Urinary bladder (tissue), 3 donors: ENCODE measurements at regions not wholly inside any gene's neighbourhood (a gene's known extent, or its start where the extent isn't known, plus 50 kb on each side); places are given as distances from the start of the nearest gene placed in this dataset.
"Not testable (repeated sequence)": the region's sequence is repeated elsewhere in the genome, so short reads cannot be mapped to it uniquely, and the experiment has no call there.

Experiments used
- DNase-seq: peaks from one replicate; pipeline ENCODE4 v3.0.0-alpha.2; 2015; ENCODE audit errors: extremely low spot score
- H3K27ac ChIP-seq: one replicate; pipeline ENCODE4 v1.5.1; 2013; ENCODE audit warnings: low read depth, mild to moderate bottlenecking, moderate library complexity
- H3K36me3 ChIP-seq: one replicate; pipeline ENCODE4 v1.6.1; 2013; ENCODE audit warnings: mild to moderate bottlenecking, moderate library complexity; ENCODE audit not compliant: insufficient read depth
- H3K4me1 ChIP-seq: one replicate; pipeline ENCODE4 v1.6.1; 2013; ENCODE audit warnings: mild to moderate bottlenecking, moderate library complexity; ENCODE audit not compliant: insufficient read depth
- H3K4me3 ChIP-seq: one replicate; pipeline ENCODE4 v1.5.1; 2013; ENCODE audit warnings: low read depth, low read length
- WGBS: extraction: QIAGEN DNeasy Blood & Tissue Kit; methylation state at CpG from one replicate; pipeline ENCODE4 v1.1.7; 2013; 5-methylcytosine and 5-hydroxymethylcytosine counted together
- donor health status: healthy with polysubstance abuse.
- donor health status: healthy.

DNA sequence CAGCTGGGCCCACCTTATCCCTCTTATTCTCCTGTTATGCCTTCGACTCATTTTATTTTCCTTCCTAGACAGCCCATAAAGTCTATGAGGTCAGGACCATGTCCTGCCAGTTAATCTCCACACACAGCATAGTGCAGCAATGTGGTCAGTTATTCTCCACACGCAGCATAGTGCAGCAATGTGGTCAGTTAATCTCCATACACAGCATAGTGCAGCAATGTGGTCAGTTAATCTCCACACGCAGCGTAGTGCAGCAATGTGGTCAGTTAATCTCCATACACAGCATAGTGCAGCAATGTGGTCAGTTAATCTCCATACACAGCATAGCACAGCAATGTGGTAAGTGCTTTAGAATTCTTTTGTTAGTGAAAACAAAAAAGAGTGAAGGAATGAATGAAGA lies 77.8 kb downstream of the TEX36 start:
- Histone ChIP-seq H3K27ac (no peak overlapping the region), H3K4me3 (no peak overlapping the region), H3K4me1 (no peaks in the 10 kb centered on the region), H3K36me3 (no peaks in the 10 kb centered on the region)
- 46% methylated on average over 4 of the region's 4 CpGs for WGBS
- no peak for DNase-seq

GRCh38 chr10:125602825-125603224 lies 80.1 kb downstream of the TEX36 start:
- Histone ChIP-seq H3K36me3 (no peaks in the 10 kb centered on the region), H3K4me1 (no peaks in the 10 kb centered on the region), H3K4me3 (no peak overlapping the region), H3K27ac (no peak overlapping the region)
- no peak for DNase-seq
- WGBS: 83% methylated on average over 13 of the region's 13 CpGs

- Histone ChIP-seq H3K4me3 (no peak overlapping the region), H3K27ac (no peak overlapping the region), H3K36me3 (no peaks in the 10 kb centered on the region), H3K4me1 (no peaks in the 10 kb centered on the region)
- 82% methylated on average over 4 of the region's 4 CpGs for WGBS
- DNase-seq: no peak
Measured at GRCh38 chr10:125599194-125599593, 83.8 kb downstream of the TEX36 start.

DNA sequence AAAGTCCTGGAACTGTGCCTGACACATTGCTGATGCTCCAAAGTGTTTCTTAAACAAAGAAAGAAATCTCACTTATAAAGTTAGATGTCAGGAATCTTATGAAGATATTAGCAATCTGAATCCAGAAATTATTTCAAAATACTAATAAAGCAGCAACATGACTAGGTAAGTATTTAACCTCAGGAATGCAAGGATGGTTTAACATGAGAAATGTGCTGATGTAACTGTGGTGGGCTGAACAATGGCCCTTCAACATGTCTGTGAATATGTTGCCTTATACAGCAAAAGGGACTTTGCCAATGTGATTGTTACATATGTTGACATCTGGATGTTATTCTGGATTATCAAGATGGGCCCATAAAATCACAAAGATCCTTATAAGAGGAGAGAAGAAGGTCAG lies 87.1 kb downstream of the TEX36 start:
- no peak overlapping the region for H3K4me3 ChIP-seq
- no peaks in the 10 kb centered on the region for H3K36me3 ChIP-seq
- no peaks in the 10 kb centered on the region for H3K4me1 ChIP-seq
- DNase-seq: no peak
- H3K27ac ChIP-seq: no peak overlapping the region

DNA sequence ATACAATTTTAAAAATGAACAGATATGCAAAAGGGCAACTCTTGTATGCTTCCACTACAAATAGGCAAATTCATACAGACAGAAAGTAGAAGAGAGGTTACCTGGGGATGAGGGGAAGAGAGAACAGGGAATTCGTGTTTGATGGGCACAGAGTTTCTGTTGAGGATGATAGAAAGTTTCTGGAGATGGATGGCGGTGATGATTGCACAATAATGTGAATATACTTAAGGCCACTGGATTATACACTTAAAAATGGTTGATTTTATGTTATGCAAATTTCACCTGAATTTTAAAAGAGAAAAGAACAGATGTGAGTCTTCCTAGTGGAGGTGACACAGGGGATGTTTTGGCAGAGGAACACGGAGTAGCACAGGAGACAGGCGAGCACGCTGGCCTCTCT lies 89.3 kb downstream of the TEX36 start:
- Histone ChIP-seq H3K4me3 (no peak overlapping the region), H3K27ac (no peak overlapping the region), H3K36me3 (no peaks in the 10 kb centered on the region), H3K4me1 (no peaks in the 10 kb centered on the region)
- no peak for DNase-seq
- WGBS: 85% methylated on average over 5 of the region's 5 CpGs

DNA sequence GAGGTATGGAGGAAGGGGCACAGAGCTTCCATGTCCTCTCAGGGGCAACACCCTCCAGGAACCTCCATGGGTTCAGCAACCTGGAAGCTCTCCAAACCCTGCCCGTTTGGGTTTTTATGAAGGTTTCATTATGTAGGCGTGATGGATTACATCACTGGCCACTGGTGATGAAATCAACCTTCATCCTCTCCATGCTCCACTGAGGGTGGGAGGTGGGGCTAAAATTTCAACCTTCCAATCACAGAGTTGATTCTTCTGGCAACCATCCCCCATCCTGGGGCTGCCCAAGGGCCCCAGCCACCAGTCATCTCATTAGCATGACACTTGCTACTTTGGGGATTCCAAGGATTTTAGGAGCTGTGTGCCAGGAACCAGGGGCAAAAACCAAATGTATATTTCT lies 90.1 kb downstream of the TEX36 start:
- H3K4me1 ChIP-seq: no peaks in the 10 kb centered on the region
- no peak overlapping the region for H3K27ac ChIP-seq
- no peak overlapping the region for H3K4me3 ChIP-seq
- WGBS: 78% methylated on average over 2 of the region's 2 CpGs
- no peak for DNase-seq
- no peaks in the 10 kb centered on the region for H3K36me3 ChIP-seq

GRCh38 chr10:125591886-125592285 lies 91.1 kb downstream of the TEX36 start:
- WGBS: 56% methylated on average over 7 of the region's 7 CpGs
- Histone ChIP-seq H3K4me1 (no peaks in the 10 kb centered on the region), H3K4me3 (no peak overlapping the region), H3K27ac (no peak overlapping the region), H3K36me3 (no peaks in the 10 kb centered on the region)
- no peak for DNase-seq

GRCh38 chr10:125588738-125589137 lies 94.2 kb downstream of the TEX36 start:
- not testable (repeated sequence) for DNase-seq, H3K4me3 ChIP-seq, H3K27ac ChIP-seq, H3K4me1 ChIP-seq, H3K36me3 ChIP-seq
- 90% methylated on average over 8 of the region's 8 CpGs for WGBS

GRCh38 chr10:125584954-125585353 lies 98.0 kb downstream of the TEX36 start:
- 76% methylated on average over 4 of the region's 4 CpGs for WGBS
- Histone ChIP-seq H3K27ac (no peak overlapping the region), H3K4me3 (no peak overlapping the region), H3K4me1 (no peaks in the 10 kb centered on the region), H3K36me3 (no peaks in the 10 kb centered on the region)
- DNase-seq: no peak

GRCh38 chr10:125578658-125579315 lies 104.2 kb downstream of the TEX36 start:
- H3K27ac ChIP-seq: no peak overlapping the region
- no peak for DNase-seq
- no peaks in the 10 kb centered on the region for H3K36me3 ChIP-seq
- whole genome bisulfite sequencing: 66% methylated on average over 7 of the region's 7 CpGs
- no peaks in the 10 kb centered on the region for H3K4me1 ChIP-seq
- no peak overlapping the region for H3K4me3 ChIP-seq

- no peaks in the 10 kb centered on the region for H3K36me3 ChIP-seq
- no peak overlapping the region for H3K4me3 ChIP-seq
- H3K4me1 ChIP-seq: no peaks in the 10 kb centered on the region
- H3K27ac ChIP-seq: no peak overlapping the region
- whole genome bisulfite sequencing: 77% methylated on average over 4 of the region's 4 CpGs
- DNase-seq: no peak
Measured at GRCh38 chr10:125575843-125576242, 107.1 kb downstream of the TEX36 start.

DNA sequence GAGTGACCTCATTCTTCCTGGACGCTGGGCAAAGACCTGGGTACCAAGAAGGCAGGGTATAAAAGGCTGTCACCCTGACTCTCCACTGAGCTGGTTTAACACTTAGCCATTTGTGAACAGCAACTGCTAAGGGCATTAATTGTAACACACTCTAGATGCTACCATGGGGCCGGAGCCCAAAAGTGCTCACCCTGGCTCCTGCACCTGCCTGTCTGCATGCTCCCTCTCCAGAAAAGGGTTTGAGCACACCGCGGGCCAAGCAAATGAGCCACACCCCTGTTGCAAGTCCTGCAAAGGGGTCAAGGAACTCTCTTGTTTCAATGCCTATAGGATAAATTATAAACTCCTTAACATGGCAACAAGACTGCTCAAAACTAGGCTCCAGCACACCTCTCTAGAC lies 114.8 kb downstream of the TEX36 start:
- WGBS: 95% methylated on average over 4 of the region's 4 CpGs
- no peak overlapping the region for H3K27ac ChIP-seq
- DNase-seq: no peak
- H3K4me3 ChIP-seq: no peak overlapping the region
- H3K36me3 ChIP-seq: no peaks in the 10 kb centered on the region
- no peaks in the 10 kb centered on the region for H3K4me1 ChIP-seq

DNA sequence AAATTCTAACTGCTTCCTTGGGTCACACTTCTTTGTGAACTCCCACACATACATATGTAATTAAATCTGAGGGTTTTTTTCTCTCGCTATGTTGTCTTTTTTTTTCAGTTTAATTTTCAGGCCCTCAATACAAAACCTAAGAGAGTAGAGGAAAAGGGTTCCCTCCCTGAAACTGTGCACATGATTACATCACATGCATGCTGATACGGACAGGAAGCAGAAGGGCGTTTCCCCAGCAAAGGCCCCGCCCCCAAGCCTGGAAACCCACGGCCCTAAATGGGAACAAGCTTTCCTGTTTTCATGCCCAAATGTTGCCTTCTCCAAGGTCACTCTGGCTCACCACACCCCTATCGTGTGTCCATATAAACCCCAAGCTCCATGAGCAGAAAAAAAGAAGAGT lies 115.4 kb downstream of the TEX36 start:
- no peaks in the 10 kb centered on the region for H3K4me1 ChIP-seq
- no peak overlapping the region for H3K27ac ChIP-seq
- no peak for DNase-seq
- H3K36me3 ChIP-seq: no peaks in the 10 kb centered on the region
- no peak overlapping the region for H3K4me3 ChIP-seq
- 77% methylated on average over 6 of the region's 6 CpGs for WGBS

- Histone ChIP-seq H3K27ac (no peak overlapping the region), H3K4me1 (no peaks in the 10 kb centered on the region), H3K36me3 (no peaks in the 10 kb centered on the region), H3K4me3 (no peak overlapping the region)
- WGBS: 53% methylated on average over 6 of the region's 6 CpGs
- DNase-seq: no peak
Measured at GRCh38 chr10:125565046-125565445, 117.9 kb downstream of the TEX36 start.

- WGBS: 68% methylated on average over 3 of the region's 3 CpGs
- no peak overlapping the region for H3K27ac ChIP-seq
- no peak overlapping the region for H3K4me3 ChIP-seq
- no peak for DNase-seq
- no peaks in the 10 kb centered on the region for H3K36me3 ChIP-seq
- no peaks in the 10 kb centered on the region for H3K4me1 ChIP-seq
Measured at GRCh38 chr10:125564570-125564969, 118.4 kb downstream of the TEX36 start.
